ENCODE measurements at regions not wholly inside any gene's neighbourhood (a gene's known extent, or its start where the extent isn't known, plus 50 kb on each side); places are given as distances from the start of the nearest gene placed in this dataset.
"Not testable (repeated sequence)": the region's sequence is repeated elsewhere in the genome, so short reads cannot be mapped to it uniquely, and the experiment has no call there.

DNA sequence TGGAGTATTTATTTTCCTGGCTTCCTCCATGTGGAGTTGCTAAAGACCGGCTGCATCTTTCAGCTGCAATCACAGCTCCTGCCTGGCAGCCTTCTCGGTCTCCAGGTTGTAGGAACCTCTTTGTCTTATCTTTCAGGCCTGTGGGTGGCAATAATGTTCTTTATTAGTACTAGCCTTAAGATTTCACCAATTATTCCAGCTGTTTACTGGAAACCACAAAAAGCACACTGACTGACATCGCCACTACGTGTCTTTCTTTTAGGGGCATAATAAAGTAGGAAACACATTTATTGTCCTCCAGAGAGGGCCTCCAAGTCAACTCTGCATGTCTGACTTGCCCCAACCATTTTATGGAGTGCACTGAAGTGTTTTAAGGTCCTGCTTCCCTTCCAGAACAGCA lies 1116.5 kb upstream of the TMEM132C start:
- TF ChIP-seq, protein P1, sequence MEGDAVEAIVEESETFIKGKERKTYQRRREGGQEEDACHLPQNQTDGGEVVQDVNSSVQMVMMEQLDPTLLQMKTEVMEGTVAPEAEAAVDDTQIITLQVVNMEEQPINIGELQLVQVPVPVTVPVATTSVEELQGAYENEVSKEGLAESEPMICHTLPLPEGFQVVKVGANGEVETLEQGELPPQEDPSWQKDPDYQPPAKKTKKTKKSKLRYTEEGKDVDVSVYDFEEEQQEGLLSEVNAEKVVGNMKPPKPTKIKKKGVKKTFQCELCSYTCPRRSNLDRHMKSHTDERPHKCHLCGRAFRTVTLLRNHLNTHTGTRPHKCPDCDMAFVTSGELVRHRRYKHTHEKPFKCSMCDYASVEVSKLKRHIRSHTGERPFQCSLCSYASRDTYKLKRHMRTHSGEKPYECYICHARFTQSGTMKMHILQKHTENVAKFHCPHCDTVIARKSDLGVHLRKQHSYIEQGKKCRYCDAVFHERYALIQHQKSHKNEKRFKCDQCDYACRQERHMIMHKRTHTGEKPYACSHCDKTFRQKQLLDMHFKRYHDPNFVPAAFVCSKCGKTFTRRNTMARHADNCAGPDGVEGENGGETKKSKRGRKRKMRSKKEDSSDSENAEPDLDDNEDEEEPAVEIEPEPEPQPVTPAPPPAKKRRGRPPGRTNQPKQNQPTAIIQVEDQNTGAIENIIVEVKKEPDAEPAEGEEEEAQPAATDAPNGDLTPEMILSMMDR (IDR thresholded peaks at IDR 0.05; ENCODE audit: low read length): no peak
- TF ChIP-seq EZH2 (IDR thresholded peaks at IDR 0.05; ENCODE audit: borderline replicate concordance, low read length): no peak
- H3K27ac ChIP-seq (ENCODE audit: low read depth, low read length, poor library complexity, severe bottlenecking): no peak overlapping the region

DNA sequence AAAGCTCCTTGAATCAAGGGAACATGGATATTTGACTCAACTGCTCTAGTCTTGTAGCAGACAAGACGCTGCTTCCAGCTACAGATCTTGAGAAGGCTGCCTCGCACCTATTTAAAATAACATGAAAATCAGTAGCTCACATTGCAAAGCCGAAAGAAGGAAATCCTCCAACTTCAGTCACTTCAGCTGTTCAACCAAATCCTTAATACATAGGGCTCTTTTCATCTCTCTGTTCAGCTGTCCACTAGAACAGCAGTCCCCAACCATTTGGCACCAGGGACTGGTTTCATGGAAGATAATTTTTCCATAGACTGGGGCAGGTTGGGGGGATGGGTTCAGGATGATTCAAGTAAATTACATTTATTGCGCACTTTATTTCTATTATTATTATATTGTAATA lies 1116.0 kb upstream of the TMEM132C start:
- Histone ChIP-seq H4K20me1 (ENCODE audit: insufficient read depth, low read length) (no peaks in the 10 kb centered on the region), H3F3A (ENCODE audit: insufficient read depth, low read length) (no peaks in the 10 kb centered on the region), H3K9me3 (ENCODE audit: low read length) (no peaks in the 10 kb centered on the region), H3K4me3 (ENCODE audit: low read depth, low read length, poor library complexity, severe bottlenecking) (no peak overlapping the region), H3K36me3 (ENCODE audit: insufficient read depth, low read length) (no peaks in the 10 kb centered on the region), H3K4me1 (ENCODE audit: insufficient read depth, low read length, severe bottlenecking) (no peaks in the 10 kb centered on the region), H3K27ac (ENCODE audit: low read depth, low read length, poor library complexity, severe bottlenecking) (no peak overlapping the region), H3K9ac (ENCODE audit: low read length) (no peak overlapping the region), H2AFZ (ENCODE audit: low read length) (no peak overlapping the region), H3K79me2 (ENCODE audit: insufficient read depth, low read length) (no peaks in the 10 kb centered on the region), H3K27me3 (ENCODE audit: insufficient read depth, low read length) (no peaks in the 10 kb centered on the region), H3K9me2 (ENCODE audit: low read depth, low read length) (no peaks in the 10 kb centered on the region), H3K4me2 (ENCODE audit: low read length) (no peak overlapping the region)
- TF ChIP-seq, protein P1 (IDR thresholded peaks at IDR 0.05; ENCODE audit: low read length): no peak
- no peak for TF ChIP-seq EZH2 (IDR thresholded peaks at IDR 0.05; ENCODE audit: borderline replicate concordance, low read length)

More for the DNA sequence above, 1116.5 kb upstream of the TMEM132C start:
- Histone ChIP-seq H3K36me3 (ENCODE audit: insufficient read depth, low read length) (no peaks in the 10 kb centered on the region), H3K4me2 (ENCODE audit: low read length) (no peak overlapping the region), H3F3A (ENCODE audit: insufficient read depth, low read length) (no peaks in the 10 kb centered on the region), H3K79me2 (ENCODE audit: insufficient read depth, low read length) (no peaks in the 10 kb centered on the region), H3K4me1 (ENCODE audit: insufficient read depth, low read length, severe bottlenecking) (no peaks in the 10 kb centered on the region), H3K9me3 (ENCODE audit: low read length) (no peaks in the 10 kb centered on the region), H2AFZ (ENCODE audit: low read length) (no peak overlapping the region), H3K27me3 (ENCODE audit: insufficient read depth, low read length) (no peaks in the 10 kb centered on the region), H3K9ac (ENCODE audit: low read length) (no peak overlapping the region), H3K9me2 (ENCODE audit: low read depth, low read length) (no peaks in the 10 kb centered on the region), H3K4me3 (ENCODE audit: low read depth, low read length, poor library complexity, severe bottlenecking) (no peak overlapping the region), H4K20me1 (ENCODE audit: insufficient read depth, low read length) (no peaks in the 10 kb centered on the region)

DNA sequence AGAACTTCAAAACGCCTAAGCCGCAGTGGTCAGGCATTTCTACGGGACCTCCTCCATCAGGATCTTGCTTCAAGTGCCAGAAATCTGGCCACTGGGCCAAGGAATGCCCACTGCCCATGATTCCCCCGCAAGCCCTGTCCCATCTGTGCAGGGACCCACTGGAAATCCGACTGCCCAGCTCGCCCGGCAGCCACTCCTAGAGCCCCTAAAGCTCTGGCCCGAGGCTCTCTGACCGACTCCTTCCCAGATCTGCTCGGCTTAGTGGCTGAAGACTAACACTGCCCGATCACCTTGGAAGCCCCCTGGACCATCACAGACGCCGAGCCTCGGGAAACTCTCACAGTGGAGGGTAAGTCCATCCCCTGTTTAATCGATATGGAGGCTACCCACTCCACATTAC lies 1113.0 kb upstream of the TMEM132C start:
- H3K9ac ChIP-seq (ENCODE audit: low read length): no peak overlapping the region
- no peaks in the 10 kb centered on the region for H3K27me3 ChIP-seq (ENCODE audit: insufficient read depth, low read length)
- no peaks in the 10 kb centered on the region for H3K36me3 ChIP-seq (ENCODE audit: insufficient read depth, low read length)
- no peaks in the 10 kb centered on the region for H3F3A ChIP-seq (ENCODE audit: insufficient read depth, low read length)
- no peaks in the 10 kb centered on the region for H4K20me1 ChIP-seq (ENCODE audit: insufficient read depth, low read length)
- H3K9me2 ChIP-seq (ENCODE audit: low read depth, low read length): no peaks in the 10 kb centered on the region
- H2AFZ ChIP-seq (ENCODE audit: low read length): no peak overlapping the region
- H3K79me2 ChIP-seq (ENCODE audit: insufficient read depth, low read length): no peaks in the 10 kb centered on the region
- no peaks in the 10 kb centered on the region for H3K9me3 ChIP-seq (ENCODE audit: low read length)
- H3K27ac ChIP-seq (ENCODE audit: low read depth, low read length, poor library complexity, severe bottlenecking): no peak overlapping the region
- no peak overlapping the region for H3K4me2 ChIP-seq (ENCODE audit: low read length)
- TF ChIP-seq, protein P1 (IDR thresholded peaks at IDR 0.05; ENCODE audit: low read length): no peak
- no peak for TF ChIP-seq EZH2 (IDR thresholded peaks at IDR 0.05; ENCODE audit: borderline replicate concordance, low read length)
- H3K4me3 ChIP-seq (ENCODE audit: low read depth, low read length, poor library complexity, severe bottlenecking): no peak overlapping the region
- H3K4me1 ChIP-seq (ENCODE audit: insufficient read depth, low read length, severe bottlenecking): no peaks in the 10 kb centered on the region

DNA sequence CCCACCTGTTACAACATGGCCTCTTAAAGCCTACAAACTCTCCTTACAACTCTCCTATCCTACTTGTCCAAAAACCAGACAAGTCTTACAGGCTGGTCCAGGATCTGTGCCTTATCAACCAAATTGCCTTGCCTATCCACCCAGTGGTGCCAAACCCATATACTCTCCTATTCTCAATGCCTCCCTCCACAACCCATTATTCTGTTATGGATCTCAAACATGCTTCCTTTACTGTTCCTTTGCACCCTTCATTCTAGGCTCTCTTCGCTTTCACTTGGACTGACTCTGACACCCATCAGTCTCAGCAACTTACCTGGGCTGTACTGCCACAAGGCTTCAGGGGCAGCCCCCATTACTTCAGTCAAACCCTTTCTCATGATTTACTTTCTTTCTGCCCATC lies 1112.1 kb upstream of the TMEM132C start:
- not testable (repeated sequence) for H3K36me3 ChIP-seq (ENCODE audit: insufficient read depth, low read length); H3K79me2 ChIP-seq (ENCODE audit: insufficient read depth, low read length); H3K4me2 ChIP-seq (ENCODE audit: low read length); H3K9me3 ChIP-seq (ENCODE audit: low read length); H2AFZ ChIP-seq (ENCODE audit: low read length); H3K4me3 ChIP-seq (ENCODE audit: low read depth, low read length, poor library complexity, severe bottlenecking); H3F3A ChIP-seq (ENCODE audit: insufficient read depth, low read length); H3K27ac ChIP-seq (ENCODE audit: low read depth, low read length, poor library complexity, severe bottlenecking); H3K9me2 ChIP-seq (ENCODE audit: low read depth, low read length); H3K27me3 ChIP-seq (ENCODE audit: insufficient read depth, low read length); H3K9ac ChIP-seq (ENCODE audit: low read length); H3K4me1 ChIP-seq (ENCODE audit: insufficient read depth, low read length, severe bottlenecking); H4K20me1 ChIP-seq (ENCODE audit: insufficient read depth, low read length)

DNA sequence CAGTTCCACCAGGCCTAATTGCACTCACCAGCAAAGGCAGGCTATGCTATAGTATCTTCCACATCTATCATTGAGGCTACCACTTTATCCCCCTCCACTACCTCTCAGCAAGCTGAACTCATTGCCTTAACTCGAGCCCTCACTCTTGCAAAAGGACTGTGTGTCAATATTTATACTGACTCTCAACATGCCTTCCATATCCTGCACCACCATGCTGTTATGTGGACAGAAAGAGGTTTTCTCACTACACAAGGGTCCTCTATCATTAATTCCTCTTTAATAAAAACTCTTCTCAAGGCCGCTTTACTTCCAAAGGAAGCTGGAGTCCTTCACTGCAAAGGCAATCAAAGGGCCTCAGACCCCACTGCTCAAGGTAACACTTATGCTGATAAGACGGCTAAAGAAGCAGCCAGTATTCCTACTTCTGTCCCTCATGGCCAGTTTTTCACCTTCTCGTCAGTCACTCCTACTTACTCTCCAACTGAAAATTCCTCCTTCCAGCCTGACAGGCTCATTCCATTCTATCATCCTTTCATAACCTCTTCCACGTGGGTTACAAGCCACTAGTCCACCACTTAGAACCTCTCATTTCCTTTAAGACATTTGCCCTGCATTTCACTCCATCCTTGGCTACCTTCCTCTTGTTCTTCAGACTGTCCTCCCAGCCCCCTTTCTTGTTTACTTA lies 1110.9 kb upstream of the TMEM132C start:
- H3K79me2 ChIP-seq (ENCODE audit: insufficient read depth, low read length); H3K27me3 ChIP-seq (ENCODE audit: insufficient read depth, low read length); H2AFZ ChIP-seq (ENCODE audit: low read length); H3K4me1 ChIP-seq (ENCODE audit: insufficient read depth, low read length, severe bottlenecking); H3K4me3 ChIP-seq (ENCODE audit: low read depth, low read length, poor library complexity, severe bottlenecking); H3K4me2 ChIP-seq (ENCODE audit: low read length); H4K20me1 ChIP-seq (ENCODE audit: insufficient read depth, low read length); H3K9me3 ChIP-seq (ENCODE audit: low read length); H3F3A ChIP-seq (ENCODE audit: insufficient read depth, low read length); H3K36me3 ChIP-seq (ENCODE audit: insufficient read depth, low read length); H3K9ac ChIP-seq (ENCODE audit: low read length); H3K27ac ChIP-seq (ENCODE audit: low read depth, low read length, poor library complexity, severe bottlenecking); H3K9me2 ChIP-seq (ENCODE audit: low read depth, low read length): not testable (repeated sequence)
